T-helper 17 cell (primary cell): ENCODE measurements at regions not wholly inside any gene's neighbourhood (a gene's known extent, or its start where the extent isn't known, plus 50 kb on each side); places are given as distances from the start of the nearest gene placed in this dataset.
A peak's percentile ranks its signal among the peaks of the same experiment; 100 is the strongest.
"Not testable (repeated sequence)": the region's sequence is repeated elsewhere in the genome, so short reads cannot be mapped to it uniquely, and the experiment has no call there.

Experiments used
- ATAC-seq: fragments of 150-1000 bp; cut with Tn5 transposase; 2 replicates; pipeline ENCODE4 v1.10.0; 2021; ENCODE audit warnings: mild to moderate bottlenecking, moderate library complexity
- DNase-seq, 3 donors: peaks; one replicate each; pipeline versions ENCODE4 v3.0.0 to v3.0.0-alpha.2; 2020 to 2021
- H3K9me3 ChIP-seq: one replicate; pipeline ENCODE4 v1.7.0; 2013; ENCODE audit warnings: low read length, mild to moderate bottlenecking; ENCODE audit not compliant: control insufficient read depth, poor library complexity, severe bottlenecking
- H3K27ac Mint-ChIP-seq: one replicate; pipeline ENCODE4 v1.8.0; 2022; ENCODE audit warnings: mild to moderate bottlenecking, moderate library complexity, mixed read lengths
- H3K27me3 Mint-ChIP-seq: one replicate; pipeline ENCODE4 v1.8.0; 2022; ENCODE audit warnings: mixed read lengths
- H3K36me3 Mint-ChIP-seq: one replicate; pipeline ENCODE4 v1.8.0; 2022; ENCODE audit warnings: low read depth, mixed read lengths
- H3K4me1 Mint-ChIP-seq: one replicate; pipeline ENCODE4 v1.8.0; 2022; ENCODE audit warnings: mild to moderate bottlenecking, mixed read lengths
- H3K4me3 Mint-ChIP-seq: one replicate; pipeline ENCODE4 v1.8.0; 2022; ENCODE audit warnings: mild to moderate bottlenecking, moderate library complexity, mixed read lengths

GRCh38 chr4:100868281-100868680, 350.5 kb upstream of the EMCN start:
- not testable (repeated sequence) for H3K27ac Mint-ChIP-seq, H3K4me3 Mint-ChIP-seq, H3K9me3 ChIP-seq, H3K36me3 Mint-ChIP-seq, H3K4me1 Mint-ChIP-seq, DNase-seq, ATAC-seq
- H3K27me3 Mint-ChIP-seq: peaks cover 16% of the 10 kb centered on the region

- Mint-ChIP-seq H3K4me1 (no peaks in the 10 kb centered on the region), H3K27ac (no peak overlapping the region), H3K27me3 (no peaks in the 10 kb centered on the region), H3K36me3 (no peaks in the 10 kb centered on the region), H3K4me3 (no peak overlapping the region)
- ATAC-seq (no peak), DNase-seq (no peak)
- no peaks in the 10 kb centered on the region for H3K9me3 ChIP-seq
Observed at GRCh38 chr4:100852326-100852725, 334.5 kb upstream of the EMCN start.

DNA sequence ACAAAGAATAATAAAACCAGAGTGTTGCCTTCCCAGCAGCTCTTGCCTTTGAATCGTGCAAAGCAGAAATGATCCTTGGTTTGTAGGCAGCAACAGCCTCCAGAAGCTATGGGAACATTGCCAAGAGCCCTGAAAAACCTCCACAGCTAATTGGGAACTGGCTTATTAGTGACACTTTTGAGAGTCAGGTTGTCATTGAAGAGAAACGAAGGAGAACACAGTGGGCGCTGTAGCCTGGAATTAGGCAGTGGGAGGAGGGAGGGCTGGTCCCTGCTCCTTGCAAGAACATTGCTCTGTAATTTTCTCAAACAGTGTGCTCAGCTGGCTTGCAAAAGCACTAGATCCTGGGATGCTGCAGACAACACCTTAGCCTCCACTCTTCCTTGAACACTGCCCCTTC, 331.5 kb upstream of the EMCN start:
- H3K9me3 ChIP-seq: no peaks in the 10 kb centered on the region
- Mint-ChIP-seq H3K27ac (no peak overlapping the region), H3K36me3 (no peaks in the 10 kb centered on the region), H3K4me3 (no peak overlapping the region), H3K4me1 (no peaks in the 10 kb centered on the region), H3K27me3 (no peaks in the 10 kb centered on the region)
- DNase-seq (no peak), ATAC-seq (no peak)

DNA sequence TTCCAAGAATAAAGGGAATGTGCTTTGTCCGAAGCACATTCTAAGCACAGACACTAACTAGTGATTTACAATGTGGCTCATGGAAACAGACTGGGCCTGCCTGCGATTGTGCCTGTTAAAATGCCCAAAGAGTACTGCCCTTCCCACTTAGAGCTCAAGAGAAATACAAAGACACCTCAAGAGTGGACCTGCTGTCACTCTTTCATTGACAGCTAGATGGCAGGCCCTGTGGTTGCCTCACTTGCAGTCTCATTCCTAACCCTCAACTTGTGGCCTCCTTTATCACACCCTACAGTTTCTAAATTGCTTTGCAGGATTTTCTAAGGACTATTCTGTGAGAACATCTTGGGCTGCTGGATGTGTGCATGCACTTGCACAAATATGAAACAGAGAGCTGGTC, 331.0 kb upstream of the EMCN start:
- Mint-ChIP-seq H3K27ac (no peak overlapping the region), H3K4me1 (no peaks in the 10 kb centered on the region), H3K36me3 (no peaks in the 10 kb centered on the region), H3K27me3 (no peaks in the 10 kb centered on the region), H3K4me3 (no peak overlapping the region)
- no peaks in the 10 kb centered on the region for H3K9me3 ChIP-seq
- ATAC-seq (peak; percentile 52), DNase-seq (no peak)

GRCh38 chr4:100843910-100844309, 326.1 kb upstream of the EMCN start:
- Mint-ChIP-seq H3K27ac (no peak overlapping the region), H3K27me3 (peaks cover 3% of the 10 kb centered on the region), H3K4me1 (no peaks in the 10 kb centered on the region), H3K36me3 (no peaks in the 10 kb centered on the region), H3K4me3 (no peak overlapping the region)
- no peak for DNase-seq
- no peaks in the 10 kb centered on the region for H3K9me3 ChIP-seq
- no peak for ATAC-seq

GRCh38 chr4:100842856-100843255, 325.0 kb upstream of the EMCN start:
- H3K9me3 ChIP-seq: no peaks in the 10 kb centered on the region
- no peak overlapping the region for H3K4me3 Mint-ChIP-seq
- no peaks in the 10 kb centered on the region for H3K4me1 Mint-ChIP-seq
- no peaks in the 10 kb centered on the region for H3K36me3 Mint-ChIP-seq
- peaks cover 7% of the 10 kb centered on the region for H3K27me3 Mint-ChIP-seq
- no peak for ATAC-seq
- no peak for DNase-seq
- H3K27ac Mint-ChIP-seq: no peak overlapping the region

- H3K27ac Mint-ChIP-seq: no peak overlapping the region
- no peaks in the 10 kb centered on the region for H3K36me3 Mint-ChIP-seq
- no peaks in the 10 kb centered on the region for H3K9me3 ChIP-seq
- no peak overlapping the region for H3K4me3 Mint-ChIP-seq
- H3K4me1 Mint-ChIP-seq: no peaks in the 10 kb centered on the region
- ATAC-seq (no peak), DNase-seq (no peak)
- peaks cover 7% of the 10 kb centered on the region for H3K27me3 Mint-ChIP-seq
Observed at GRCh38 chr4:100841911-100842310, 324.1 kb upstream of the EMCN start.

DNA sequence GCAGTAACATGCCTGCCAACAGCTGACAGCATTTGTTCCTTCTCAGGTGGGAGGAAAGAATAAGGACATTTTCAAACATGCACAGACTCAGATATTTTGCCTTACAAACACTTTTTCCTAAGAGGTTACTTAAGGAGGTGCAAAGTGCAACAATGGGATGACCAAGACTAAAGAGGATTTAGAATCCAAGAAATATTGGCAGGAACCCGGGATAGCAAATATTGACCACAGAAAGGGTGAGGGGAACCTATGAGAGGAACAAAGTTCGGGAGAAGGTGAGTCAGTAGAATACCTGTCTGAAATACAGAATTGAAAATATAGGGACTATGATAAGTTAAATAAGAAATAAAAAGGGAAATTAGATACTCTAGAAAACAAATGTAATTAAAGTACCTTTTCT, 321.9 kb upstream of the EMCN start:
- Mint-ChIP-seq H3K36me3 (no peaks in the 10 kb centered on the region), H3K4me3 (no peak overlapping the region), H3K27me3 (peaks cover 7% of the 10 kb centered on the region), H3K4me1 (no peaks in the 10 kb centered on the region), H3K27ac (no peak overlapping the region)
- no peak for DNase-seq
- no peaks in the 10 kb centered on the region for H3K9me3 ChIP-seq
- no peak for ATAC-seq

DNA sequence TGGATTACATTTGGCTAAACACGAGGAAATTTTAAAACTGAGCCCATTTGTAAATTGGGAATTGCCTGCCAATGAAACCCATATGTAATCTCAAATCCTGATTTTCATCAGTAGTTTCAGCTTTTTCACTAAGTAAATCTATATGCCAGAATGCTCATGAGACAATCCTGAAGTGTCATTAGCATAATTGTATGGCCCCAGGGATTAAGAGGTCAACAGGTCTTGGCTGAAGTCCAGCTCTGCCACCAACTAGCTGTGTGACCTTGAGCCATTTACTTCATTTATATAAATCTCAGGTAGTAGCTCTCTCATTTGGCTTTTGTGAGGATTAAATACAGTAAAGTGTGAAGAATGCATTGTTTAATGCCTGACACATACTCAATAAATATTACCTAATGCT, 320.5 kb upstream of the EMCN start:
- Mint-ChIP-seq H3K4me1 (no peaks in the 10 kb centered on the region), H3K27ac (no peak overlapping the region), H3K27me3 (peaks cover 7% of the 10 kb centered on the region), H3K4me3 (no peak overlapping the region), H3K36me3 (no peaks in the 10 kb centered on the region)
- no peak for ATAC-seq
- no peak for DNase-seq
- H3K9me3 ChIP-seq: no peaks in the 10 kb centered on the region

DNA sequence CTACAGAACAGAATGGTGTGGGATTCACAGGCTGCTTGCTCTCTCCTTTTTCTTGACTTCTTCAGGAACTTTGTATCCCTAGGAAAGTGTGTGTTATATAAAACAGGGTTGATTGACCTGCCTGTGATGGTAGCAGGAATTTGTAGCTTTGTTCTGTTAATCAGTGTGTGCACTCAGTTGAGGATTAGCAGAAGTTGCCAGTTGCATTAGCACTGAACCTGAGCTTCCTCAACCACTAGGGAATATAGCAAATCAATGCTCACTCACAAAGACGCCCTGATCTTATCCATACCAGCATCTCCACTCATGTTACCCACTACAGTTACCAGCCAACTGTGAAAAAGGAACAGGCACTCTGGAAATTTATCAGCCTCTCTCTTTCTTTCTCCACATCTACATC, 319.1 kb upstream of the EMCN start:
- Mint-ChIP-seq H3K36me3 (no peaks in the 10 kb centered on the region), H3K4me1 (no peaks in the 10 kb centered on the region), H3K27ac (no peak overlapping the region), H3K4me3 (no peak overlapping the region), H3K27me3 (peaks cover 7% of the 10 kb centered on the region)
- ATAC-seq: no peak
- no peaks in the 10 kb centered on the region for H3K9me3 ChIP-seq
- DNase-seq: no peak

GRCh38 chr4:100834616-100835015, 316.8 kb upstream of the EMCN start:
- H3K27me3 Mint-ChIP-seq: peaks cover 7% of the 10 kb centered on the region

DNA sequence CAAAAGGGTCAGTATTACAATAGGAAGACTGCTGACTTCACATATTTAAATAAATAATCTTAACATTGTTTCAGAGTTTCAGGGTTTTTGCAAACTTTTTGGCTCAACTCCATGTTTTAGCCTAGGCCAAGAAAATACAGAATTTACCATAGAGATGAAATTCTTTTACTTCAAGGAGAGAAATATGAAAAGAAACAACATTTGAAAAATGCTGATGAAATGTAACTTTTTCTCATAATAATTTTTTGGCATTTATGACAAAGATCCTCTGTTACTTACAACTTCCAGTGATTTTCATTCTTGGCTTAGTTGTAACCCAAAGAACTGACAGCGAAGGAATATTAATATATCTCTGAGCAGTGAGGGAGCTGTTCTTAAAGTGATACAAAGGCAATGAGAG, 316.1 kb upstream of the EMCN start:
- H3K9me3 ChIP-seq: peaks cover 4% of the 10 kb centered on the region
- Mint-ChIP-seq H3K4me3 (no peak overlapping the region), H3K27me3 (peaks cover 4% of the 10 kb centered on the region), H3K27ac (no peak overlapping the region), H3K4me1 (no peaks in the 10 kb centered on the region), H3K36me3 (no peaks in the 10 kb centered on the region)
- DNase-seq (no peak), ATAC-seq (no peak)

More at GRCh38 chr4:100834616-100835015, 316.8 kb upstream of the EMCN start:
- no peaks in the 10 kb centered on the region for H3K9me3 ChIP-seq
- DNase-seq: no peak
- no peak for ATAC-seq
- no peaks in the 10 kb centered on the region for H3K4me1 Mint-ChIP-seq
- H3K4me3 Mint-ChIP-seq: no peak overlapping the region
- no peak overlapping the region for H3K27ac Mint-ChIP-seq
- no peaks in the 10 kb centered on the region for H3K36me3 Mint-ChIP-seq

GRCh38 chr4:100828986-100829685, 311.3 kb upstream of the EMCN start:
- no peak for ATAC-seq
- Mint-ChIP-seq H3K36me3 (no peaks in the 10 kb centered on the region), H3K4me3 (no peak overlapping the region), H3K4me1 (no peaks in the 10 kb centered on the region), H3K27me3 (no peaks in the 10 kb centered on the region), H3K27ac (no peak overlapping the region)
- no peak for DNase-seq
- peaks cover 4% of the 10 kb centered on the region for H3K9me3 ChIP-seq

GRCh38 chr4:100828364-100828763, 310.5 kb upstream of the EMCN start:
- H3K36me3 Mint-ChIP-seq: no peaks in the 10 kb centered on the region
- ATAC-seq (no peak), DNase-seq (no peak)
- peaks cover 4% of the 10 kb centered on the region for H3K9me3 ChIP-seq
- H3K27ac Mint-ChIP-seq: no peak overlapping the region
- no peaks in the 10 kb centered on the region for H3K27me3 Mint-ChIP-seq
- no peak overlapping the region for H3K4me3 Mint-ChIP-seq
- no peaks in the 10 kb centered on the region for H3K4me1 Mint-ChIP-seq
